GM19351 (cell line): ENCODE measurements at regions not wholly inside any gene's neighbourhood (a gene's known extent, or its start where the extent isn't known, plus 50 kb on each side); places are given as distances from the start of the nearest gene placed in this dataset.

ENCODE experiments used
- ATAC-seq: cut with Tn5 transposase; IDR thresholded peaks from one replicate; pipeline ENCODE4 v1.9.1; 2021; ENCODE audit warnings: mild to moderate bottlenecking, moderate library complexity; ENCODE audit not compliant: unreplicated experiment

- no peak for ATAC-seq
Measured at GRCh38 chr10:47077386-47077785, 166.2 kb downstream of the PTPN20 start.

DNA sequence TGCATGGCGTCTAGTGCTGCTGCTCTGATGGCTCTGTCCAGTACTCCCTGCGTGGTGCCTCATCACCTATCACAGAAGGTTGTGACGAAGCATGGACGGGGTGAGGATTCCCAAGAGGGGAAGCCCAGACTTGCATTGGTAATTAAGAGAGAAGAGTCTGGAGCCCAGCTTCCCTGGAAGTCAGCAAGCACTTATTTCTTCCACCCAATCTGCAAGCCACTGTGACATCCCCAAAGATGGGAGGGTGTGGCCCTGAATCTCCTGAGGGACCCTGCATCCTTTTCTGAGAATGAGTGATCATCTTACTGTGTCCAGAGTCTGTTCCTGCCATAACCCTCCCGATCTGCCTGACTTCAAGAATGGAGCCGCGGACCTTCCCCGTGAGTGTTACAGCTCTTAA, 166.7 kb downstream of the PTPN20 start:
- no peak for ATAC-seq

DNA sequence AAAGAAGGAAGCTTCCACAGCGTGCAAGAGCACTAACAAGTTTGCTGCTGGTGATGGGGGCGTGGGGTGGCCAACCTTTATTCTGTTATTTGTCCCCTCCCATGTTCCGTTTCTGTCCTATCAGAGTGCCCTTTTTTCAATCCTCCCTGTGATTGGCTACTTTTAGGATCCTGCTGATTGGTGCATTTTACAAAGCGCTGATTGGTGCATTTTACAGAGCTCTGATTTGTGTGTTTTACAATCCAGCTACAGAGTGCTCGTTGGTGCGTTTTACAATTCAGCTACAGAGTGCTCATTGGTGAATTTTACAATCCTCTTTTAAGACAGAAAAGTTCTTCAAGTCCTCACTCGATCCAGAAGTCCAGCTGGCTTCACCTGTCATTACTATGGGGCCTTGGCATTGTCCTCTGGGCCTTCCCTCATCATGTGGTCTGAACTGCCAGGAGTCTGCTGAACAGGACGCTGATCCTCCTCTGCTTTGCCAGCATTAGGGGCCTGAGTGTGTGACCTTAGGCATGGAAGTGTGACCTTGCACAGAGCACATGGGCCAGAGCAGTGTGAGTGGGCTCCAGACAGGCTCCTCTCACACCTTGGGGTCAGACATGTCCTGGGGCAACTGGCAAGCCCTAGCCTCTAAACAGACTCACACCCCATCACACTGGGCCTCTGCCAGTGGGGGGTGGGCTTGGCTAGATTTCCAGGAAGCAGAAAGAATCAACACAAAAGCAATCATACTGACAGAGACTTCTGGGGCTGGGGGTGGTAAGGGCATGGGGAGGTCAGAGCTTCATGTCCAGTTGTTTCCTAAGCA, 167.4 kb downstream of the PTPN20 start:
- ATAC-seq = no peak

DNA sequence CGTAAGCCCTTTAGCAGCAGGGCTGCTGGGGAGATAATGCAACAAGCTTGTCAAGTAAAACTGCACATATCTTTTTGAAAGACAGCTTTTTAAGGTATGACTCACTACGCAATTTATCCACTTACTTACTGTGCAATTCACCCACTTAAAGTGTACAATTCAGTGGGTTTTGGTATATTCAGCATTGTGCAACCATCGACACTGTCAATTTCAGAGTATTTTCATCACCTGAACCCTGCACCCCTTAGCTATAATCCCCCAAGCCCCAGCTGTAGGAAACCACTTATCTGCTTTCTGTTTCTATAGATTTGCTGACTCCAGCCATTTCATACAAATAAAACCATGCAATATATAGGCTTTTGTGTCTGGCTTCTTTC, 168.0 kb downstream of the PTPN20 start:
- ATAC-seq = no peak

- ATAC-seq = no peak
Measured at GRCh38 chr10:47081264-47081663, 170.0 kb downstream of the PTPN20 start.

DNA sequence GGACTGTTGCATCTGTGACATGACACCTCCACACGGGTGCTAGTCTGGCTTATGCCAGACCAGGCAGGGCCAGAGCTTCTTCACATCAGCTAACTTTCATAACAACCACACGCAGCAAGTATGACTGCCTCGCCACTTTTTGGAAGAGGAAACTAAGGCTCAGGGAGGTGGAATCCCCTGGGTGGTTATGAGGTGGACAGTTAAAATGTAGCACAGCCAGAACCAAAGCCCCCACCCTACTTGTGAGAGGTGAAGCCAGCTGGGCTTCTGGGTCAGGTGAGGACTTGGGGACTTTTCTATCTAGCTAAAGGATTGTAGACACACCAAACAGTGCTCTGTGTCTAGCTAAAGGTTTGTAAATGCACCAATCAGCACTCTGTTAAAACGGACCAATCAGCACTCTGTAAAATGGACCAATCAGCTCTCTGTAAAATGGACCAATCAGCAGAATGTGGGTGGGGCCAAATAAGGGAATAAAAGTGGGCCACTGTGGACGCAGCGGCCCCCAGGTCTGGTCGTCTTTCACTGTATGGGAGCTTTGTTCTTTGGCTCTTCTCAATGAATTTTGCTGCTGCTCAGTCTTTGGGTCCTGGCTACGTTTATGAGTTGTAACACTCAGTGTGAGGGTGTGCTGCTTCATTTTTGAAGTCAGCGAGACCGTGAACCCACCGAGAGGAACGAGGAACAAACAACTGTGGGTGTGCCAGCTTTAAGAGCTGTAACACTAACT, 171.0 kb downstream of the PTPN20 start:
- ATAC-seq = no peak

- no peak for ATAC-seq
Measured at GRCh38 chr10:47087667-47088066, 176.4 kb downstream of the PTPN20 start.

GRCh38 chr10:47088656-47089354, 177.6 kb downstream of the PTPN20 start:
- no peak for ATAC-seq

GRCh38 chr10:47090042-47090441, 178.8 kb downstream of the PTPN20 start:
- ATAC-seq = no peak

DNA sequence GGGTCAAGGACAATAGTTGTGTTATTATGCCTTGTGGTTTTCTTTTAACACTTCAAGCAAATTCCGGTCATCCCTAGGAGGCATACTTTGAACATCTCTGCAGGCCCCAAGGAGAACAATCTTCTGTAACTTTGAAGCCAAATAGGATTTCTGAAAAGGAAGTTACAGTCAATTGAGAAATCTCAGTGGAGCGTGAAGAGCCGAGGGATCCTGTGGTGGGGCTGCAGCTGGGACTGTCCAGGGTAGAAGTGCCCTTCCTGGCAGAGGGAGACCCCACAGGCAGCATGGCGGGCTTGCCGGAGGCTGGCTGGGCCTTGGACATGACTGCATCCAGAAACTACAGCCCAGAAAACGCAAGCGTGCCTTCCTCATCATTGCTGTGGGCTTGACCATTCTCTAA, 179.7 kb downstream of the PTPN20 start:
- ATAC-seq = no peak

DNA sequence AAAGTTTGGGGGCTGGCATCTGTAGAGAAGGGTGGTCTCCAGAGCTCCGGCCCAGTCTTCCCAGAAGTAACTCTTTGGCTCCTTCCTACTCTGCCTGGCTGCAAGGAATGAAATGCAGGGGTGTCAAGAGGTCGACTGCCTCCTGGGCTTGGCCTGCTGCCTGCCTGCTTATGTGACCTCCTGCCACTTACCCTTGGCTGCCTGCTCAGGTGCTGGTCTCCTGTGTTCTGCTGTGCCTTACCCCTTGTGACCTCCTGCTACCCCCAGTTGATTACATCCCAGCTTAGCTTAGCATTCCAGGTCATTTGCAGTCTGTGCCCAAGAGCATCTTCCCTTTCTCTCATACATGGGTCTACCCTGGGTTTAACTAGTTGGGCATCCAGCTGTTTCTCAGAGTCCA, 180.2 kb downstream of the PTPN20 start:
- no peak for ATAC-seq

GRCh38 chr10:47092376-47092775, 181.1 kb downstream of the PTPN20 start:
- no peak for ATAC-seq

GRCh38 chr10:47092831-47093230, 181.6 kb downstream of the PTPN20 start:
- no peak for ATAC-seq

DNA sequence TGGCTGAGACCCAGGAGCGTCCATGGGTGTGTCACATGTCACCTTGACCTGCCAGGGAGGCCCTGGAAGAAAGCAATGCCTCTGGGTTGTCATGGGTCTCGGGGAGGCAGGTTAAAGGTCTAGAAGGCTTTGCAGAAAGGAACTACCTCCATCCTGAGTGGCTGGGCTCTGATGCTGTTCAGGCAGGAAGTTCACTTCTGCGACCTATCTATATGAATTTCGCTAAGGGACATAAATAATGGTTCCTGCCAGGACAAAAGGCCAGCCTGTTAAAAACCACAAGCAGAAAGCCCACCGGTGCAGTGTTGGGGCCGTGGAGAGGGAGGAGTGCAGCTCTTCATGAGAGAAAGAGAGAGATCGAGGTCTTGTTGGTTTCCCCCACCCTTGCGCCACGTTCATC, 182.9 kb downstream of the PTPN20 start:
- no peak for ATAC-seq

DNA sequence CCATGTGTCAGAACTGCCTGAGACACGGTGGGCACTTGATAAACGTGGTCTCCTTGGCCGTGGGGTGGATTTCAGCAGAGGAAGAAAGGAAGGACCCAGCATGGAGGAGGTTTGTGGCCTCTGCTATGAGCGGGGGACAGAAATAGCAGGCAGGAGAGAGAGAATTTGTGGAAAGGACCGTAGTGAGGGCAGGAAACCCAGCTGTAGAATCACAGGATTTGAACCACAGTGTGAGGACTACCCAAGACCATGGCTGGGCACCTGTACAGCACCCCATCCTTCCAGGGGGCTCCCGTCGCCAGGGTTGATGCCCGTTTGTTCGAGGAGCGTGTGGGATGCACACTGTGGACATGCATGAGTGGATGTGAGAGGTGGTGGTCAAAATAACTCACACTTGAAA, 183.4 kb downstream of the PTPN20 start:
- no peak for ATAC-seq

- ATAC-seq = no peak
Measured at GRCh38 chr10:47095211-47095610, 184.0 kb downstream of the PTPN20 start.

DNA sequence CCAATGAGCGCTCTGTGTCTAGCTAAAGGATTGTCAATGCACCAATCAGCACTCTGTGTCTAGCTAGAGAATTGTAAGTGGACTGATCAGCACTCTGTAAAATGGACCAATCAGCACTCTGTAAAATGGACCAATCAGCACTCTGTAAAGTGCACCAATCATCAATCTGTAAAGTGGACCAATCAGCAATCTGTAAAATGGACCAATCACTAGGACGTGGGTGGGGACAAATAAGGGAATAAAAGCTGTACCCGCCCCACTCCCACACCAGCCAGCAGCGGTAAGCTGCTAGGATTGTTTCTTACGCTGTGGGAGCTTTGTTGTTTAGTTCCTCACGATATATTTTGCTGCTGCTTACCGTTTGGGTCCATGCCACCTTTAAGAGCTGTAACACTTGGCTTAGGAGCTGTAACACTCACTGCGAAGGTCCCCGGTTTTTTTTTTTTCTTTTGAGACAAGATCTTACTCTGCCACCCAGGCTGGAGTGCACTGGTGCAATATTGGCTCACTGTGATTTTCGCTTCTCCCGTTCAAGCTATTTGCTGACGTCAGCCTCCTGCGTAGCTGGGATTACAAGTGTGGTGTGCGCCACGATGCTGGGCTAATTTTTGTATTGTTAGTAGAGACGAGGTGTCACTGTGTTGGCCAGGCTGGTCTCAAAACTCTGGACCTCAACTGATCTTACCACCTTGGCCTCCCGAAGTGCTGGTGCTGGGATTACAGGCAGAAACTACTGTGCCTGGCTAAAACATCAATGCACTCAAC, 184.8 kb downstream of the PTPN20 start:
- no peak for ATAC-seq

DNA sequence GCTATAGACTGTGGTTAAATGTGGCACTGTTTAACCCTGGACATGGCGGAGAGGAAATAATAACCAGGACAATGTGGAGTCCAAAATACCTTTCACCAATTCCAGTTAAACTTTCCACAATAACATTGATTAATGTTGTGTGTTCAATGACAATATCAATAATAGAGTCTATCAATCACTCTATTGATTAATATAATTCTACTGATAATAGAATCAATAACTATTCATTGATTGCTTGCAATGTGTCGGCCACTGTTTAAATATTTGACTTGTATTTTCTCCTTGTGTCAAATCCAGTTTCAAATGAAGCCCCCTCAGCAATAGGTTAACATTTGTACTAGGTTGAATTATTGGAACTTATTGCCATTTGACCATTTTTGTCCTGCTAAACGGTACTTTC, 187.0 kb downstream of the PTPN20 start:
- no peak for ATAC-seq

- ATAC-seq = no peak
Measured at GRCh38 chr10:47098964-47099363, 187.7 kb downstream of the PTPN20 start.

DNA sequence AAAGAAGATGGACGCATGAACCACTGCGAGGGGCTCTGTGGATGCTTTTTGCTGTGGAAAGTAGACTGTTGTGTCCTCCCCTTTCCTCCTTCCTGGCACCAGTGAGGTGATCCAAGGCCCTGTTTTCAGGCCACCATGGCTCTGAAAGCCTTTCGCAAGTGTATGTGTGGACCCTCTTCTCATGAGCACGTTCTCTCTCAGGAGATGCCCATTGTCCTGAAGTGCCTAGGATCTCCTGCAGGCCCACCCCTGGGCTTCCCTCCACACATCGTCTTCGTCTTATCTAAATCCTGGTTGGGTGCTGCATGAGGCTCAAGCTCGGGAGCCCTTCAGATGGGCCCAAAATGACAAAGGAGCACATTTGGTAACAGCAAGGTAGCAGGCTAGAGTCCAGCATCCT, 188.2 kb downstream of the PTPN20 start:
- ATAC-seq = no peak

GRCh38 chr10:47101196-47101595, 190.0 kb downstream of the PTPN20 start:
- no peak for ATAC-seq
